DOHH2 (cell line): ENCODE measurements at regions not wholly inside any gene's neighbourhood (a gene's known extent, or its start where the extent isn't known, plus 50 kb on each side); places are given as distances from the start of the nearest gene placed in this dataset.

Experiments used
- H3F3A ChIP-seq: fragments of 200-600 bp; sonication (generic), shearing (Covaris generic); 2 replicates; pipeline ENCODE4 v1.6.0; 2016; ENCODE audit warnings: antibody characterized with exemption, mild to moderate bottlenecking; ENCODE audit not compliant: control insufficient read depth, insufficient read depth
- H3K27ac ChIP-seq: fragments of 200-600 bp; sonication (generic); 2 replicates; pipeline ENCODE4 v1.5.1; 2014; ENCODE audit warnings: low read depth, mild to moderate bottlenecking, low read length, moderate library complexity
- H3K27me3 ChIP-seq: fragments of 200-600 bp; sonication (generic); 2 replicates; pipeline ENCODE4 v1.6.1; 2014; ENCODE audit warnings: mild to moderate bottlenecking, low read length, mixed read lengths; ENCODE audit not compliant: control insufficient read depth
- H3K36me3 ChIP-seq: fragments of 200-600 bp; sonication (generic); 2 replicates; pipeline ENCODE4 v1.6.1; 2014; ENCODE audit warnings: mild to moderate bottlenecking, low read length, moderate library complexity, mixed read lengths; ENCODE audit not compliant: control insufficient read depth
- H3K4me1 ChIP-seq: fragments of 200-600 bp; sonication (generic); 2 replicates; pipeline ENCODE4 v1.6.1; 2014; ENCODE audit warnings: mild to moderate bottlenecking, low read length, mixed read lengths; ENCODE audit not compliant: control insufficient read depth
- H3K4me2 ChIP-seq: fragments of 200-600 bp; sonication (generic); 2 replicates; pipeline ENCODE4 v1.6.0; 2014; ENCODE audit warnings: mild to moderate bottlenecking, low read length, moderate library complexity
- H3K4me3 ChIP-seq: fragments of 200-600 bp; sonication (generic); 2 replicates; pipeline ENCODE4 v1.5.1; 2014; ENCODE audit warnings: mild to moderate bottlenecking, low read length, mixed read lengths
- H3K79me2 ChIP-seq: fragments of 200-600 bp; sonication (generic); 2 replicates; pipeline ENCODE4 v1.6.1; 2014; ENCODE audit warnings: mild to moderate bottlenecking, low read length, mixed read lengths; ENCODE audit not compliant: control insufficient read depth
- H3K9me2 ChIP-seq: fragments of 200-600 bp; sonication (generic); replicated peaks from 2 replicates; pipeline ENCODE4 v1.6.1; 2014; ENCODE audit warnings: mild to moderate bottlenecking, low read length, mixed read lengths; ENCODE audit not compliant: control insufficient read depth
- H3K9me3 ChIP-seq: fragments of 200-600 bp; sonication (generic); 2 replicates; pipeline ENCODE4 v1.6.1; 2014; ENCODE audit warnings: antibody characterized with exemption, low read length, mixed read lengths; ENCODE audit not compliant: control insufficient read depth, insufficient read depth
- H4K20me1 ChIP-seq: fragments of 200-600 bp; sonication (generic); 2 replicates; pipeline ENCODE4 v1.6.0; 2014; ENCODE audit warnings: low read depth, mild to moderate bottlenecking, antibody characterized with exemption, low read length, moderate library complexity; ENCODE audit not compliant: control insufficient read depth, insufficient read depth
- EZH2phosphoT487 ChIP-seq: fragments of 200-600 bp; sonication (generic); IDR thresholded peaks from 2 replicates; pipeline ENCODE4 v1.6.1; 2017; ENCODE audit warnings: borderline replicate concordance, mild to moderate bottlenecking, antibody characterized with exemption, low read length, moderate library complexity, mixed read lengths
- TF ChIP-seq, protein P1 (sequence below): fragments of 200-600 bp; sonication (generic); IDR thresholded peaks from one replicate; pipeline ENCODE4 v1.5.1; 2014; ENCODE audit warnings: antibody characterized with exemption, mild to moderate bottlenecking, low read depth, low read length; ENCODE audit not compliant: poor library complexity, severe bottlenecking

DNA sequence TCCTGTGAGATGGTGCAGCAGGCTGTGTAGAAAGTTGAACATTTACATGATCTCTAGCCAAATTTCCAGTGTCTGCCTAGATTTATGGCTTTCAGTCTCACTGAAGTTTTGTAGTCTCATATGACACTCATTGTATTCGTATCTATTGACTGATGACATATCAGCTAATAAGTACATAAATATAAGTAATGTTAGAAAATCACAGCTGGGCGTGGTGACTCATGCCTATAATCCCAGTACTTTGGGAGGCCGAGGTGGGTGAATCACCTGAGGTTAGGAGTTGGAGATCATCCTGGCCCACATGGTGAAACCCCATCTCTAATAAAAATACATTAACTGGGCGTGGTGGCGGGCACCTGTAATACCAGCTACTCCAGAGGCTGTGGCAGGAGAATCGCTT, 54.7 kb upstream of the HTR2A start:
- Histone ChIP-seq H3K79me2 (no peaks in the 10 kb centered on the region), H3K4me2 (no peak overlapping the region), H3K4me1 (peaks cover 7% of the 10 kb centered on the region), H3K9me3 (no peaks in the 10 kb centered on the region), H3K9me2 (no peaks in the 10 kb centered on the region), H3K4me3 (no peak overlapping the region), H3K27ac (no peak overlapping the region), H3K36me3 (no peaks in the 10 kb centered on the region), H3F3A (no peaks in the 10 kb centered on the region), H3K27me3 (0 out of 2 replicates have a peak, but pooled peaks cover 3% of the 10 kb centered on the region), H4K20me1 (no peaks in the 10 kb centered on the region)
- no peak for TF ChIP-seq EZH2phosphoT487
- TF ChIP-seq, protein P1, sequence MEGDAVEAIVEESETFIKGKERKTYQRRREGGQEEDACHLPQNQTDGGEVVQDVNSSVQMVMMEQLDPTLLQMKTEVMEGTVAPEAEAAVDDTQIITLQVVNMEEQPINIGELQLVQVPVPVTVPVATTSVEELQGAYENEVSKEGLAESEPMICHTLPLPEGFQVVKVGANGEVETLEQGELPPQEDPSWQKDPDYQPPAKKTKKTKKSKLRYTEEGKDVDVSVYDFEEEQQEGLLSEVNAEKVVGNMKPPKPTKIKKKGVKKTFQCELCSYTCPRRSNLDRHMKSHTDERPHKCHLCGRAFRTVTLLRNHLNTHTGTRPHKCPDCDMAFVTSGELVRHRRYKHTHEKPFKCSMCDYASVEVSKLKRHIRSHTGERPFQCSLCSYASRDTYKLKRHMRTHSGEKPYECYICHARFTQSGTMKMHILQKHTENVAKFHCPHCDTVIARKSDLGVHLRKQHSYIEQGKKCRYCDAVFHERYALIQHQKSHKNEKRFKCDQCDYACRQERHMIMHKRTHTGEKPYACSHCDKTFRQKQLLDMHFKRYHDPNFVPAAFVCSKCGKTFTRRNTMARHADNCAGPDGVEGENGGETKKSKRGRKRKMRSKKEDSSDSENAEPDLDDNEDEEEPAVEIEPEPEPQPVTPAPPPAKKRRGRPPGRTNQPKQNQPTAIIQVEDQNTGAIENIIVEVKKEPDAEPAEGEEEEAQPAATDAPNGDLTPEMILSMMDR, result no peak

DNA sequence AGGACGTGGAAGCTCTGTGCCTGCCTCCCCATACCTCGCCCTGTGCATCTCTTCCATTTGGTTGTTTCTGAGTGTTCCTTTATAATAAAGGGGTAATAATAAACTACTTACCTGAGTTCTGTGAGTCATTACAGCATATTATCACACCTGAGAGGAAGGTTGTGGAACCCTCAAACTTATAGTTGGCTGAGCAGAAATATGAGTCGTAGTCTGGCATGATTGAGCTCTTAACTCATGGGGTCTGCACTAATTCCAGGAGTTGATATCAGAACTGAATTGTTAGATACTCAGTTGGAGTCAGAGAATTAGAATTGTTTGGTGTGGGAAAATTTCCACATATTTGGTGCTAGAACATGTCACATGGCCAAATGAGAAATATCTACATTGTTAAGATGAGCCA, 52.4 kb upstream of the HTR2A start:
- Histone ChIP-seq H3K9me2 (no peaks in the 10 kb centered on the region), H3K79me2 (no peaks in the 10 kb centered on the region), H3K9me3 (peaks cover 4% of the 10 kb centered on the region), H3K4me2 (no peak overlapping the region), H3K4me1 (peaks cover 7% of the 10 kb centered on the region), H3K27me3 (0 out of 2 replicates have a peak, but pooled peaks cover 3% of the 10 kb centered on the region), H3K27ac (no peak overlapping the region), H3K4me3 (no peak overlapping the region), H3F3A (no peaks in the 10 kb centered on the region), H4K20me1 (no peaks in the 10 kb centered on the region), H3K36me3 (no peaks in the 10 kb centered on the region)
- TF ChIP-seq EZH2phosphoT487, result no peak
- TF ChIP-seq, protein P1, result no peak

DNA sequence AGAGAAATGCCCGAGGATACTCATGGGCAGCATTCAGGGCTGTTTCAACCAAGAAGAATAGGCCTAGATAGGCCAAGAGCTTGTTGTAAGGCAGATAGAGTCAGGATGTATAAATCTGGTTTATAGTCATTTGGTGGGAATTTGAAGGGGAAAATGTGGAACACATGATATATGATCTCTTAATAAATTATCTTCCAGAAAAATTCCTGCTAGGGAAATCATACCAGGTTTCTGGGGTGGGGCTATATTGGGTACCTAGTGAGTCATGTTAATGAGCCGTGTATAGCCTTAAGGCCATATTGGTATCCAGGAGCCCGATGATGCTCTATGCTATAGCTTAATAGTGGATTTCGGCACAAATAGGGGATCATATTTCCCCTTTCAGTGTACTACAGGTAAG, 51.5 kb upstream of the HTR2A start:
- Histone ChIP-seq H3K36me3 (no peaks in the 10 kb centered on the region), H3K4me1 (peaks cover 4% of the 10 kb centered on the region), H3K9me2 (no peaks in the 10 kb centered on the region), H3K27me3 (0 out of 2 replicates have a peak, but pooled peaks cover 3% of the 10 kb centered on the region), H3K4me3 (no peak overlapping the region), H3K9me3 (peaks cover 4% of the 10 kb centered on the region), H3F3A (no peaks in the 10 kb centered on the region), H4K20me1 (no peaks in the 10 kb centered on the region), H3K79me2 (no peaks in the 10 kb centered on the region), H3K4me2 (no peak overlapping the region), H3K27ac (no peak overlapping the region)
- TF ChIP-seq, protein P1, result no peak
- TF ChIP-seq EZH2phosphoT487, result no peak
